Upper lobe of right lung (tissue), 1 donor: ENCODE measurements at regions not wholly inside any gene's neighbourhood (a gene's known extent, or its start where the extent isn't known, plus 50 kb on each side); places are given as distances from the start of the nearest gene placed in this dataset.

Experiments used
- ATAC-seq: fragments of 200-7000 bp; cut with Tn5 transposase; one replicate; pipeline ENCODE4 v1.9.1; 2020; ENCODE audit warnings: mild to moderate bottlenecking, moderate library complexity
- DNase-seq: peaks from one replicate; pipeline ENCODE4 v3.0.0-alpha.2; 2020
- H3K27ac ChIP-seq: fragments of 200-600 bp; one replicate; pipeline ENCODE4 v1.8.0; 2022
- H3K27me3 ChIP-seq: fragments of 200-600 bp; one replicate; pipeline ENCODE4 v1.8.0; 2022; ENCODE audit warnings: mild to moderate bottlenecking
- H3K36me3 ChIP-seq: fragments of 200-600 bp; one replicate; pipeline ENCODE4 v1.8.0; 2022
- H3K4me1 ChIP-seq: fragments of 200-600 bp; one replicate; pipeline ENCODE4 v1.8.0; 2022
- H3K4me3 ChIP-seq: fragments of 200-600 bp; one replicate; pipeline ENCODE4 v1.8.0; 2022; ENCODE audit warnings: mild to moderate bottlenecking
- H3K9me3 ChIP-seq: fragments of 200-600 bp; one replicate; pipeline ENCODE4 v1.8.0; 2022
- intact Hi-C: fragments of 100-400 bp; cut with DNase I; formaldehyde crosslinking; loops from one replicate; pipeline ENCODE4 v1.11.0; 2022
- TF ChIP-seq, protein P1 (sequence below): fragments of 200-600 bp; IDR thresholded peaks from one replicate; pipeline ENCODE4 v1.8.0; 2022; ENCODE audit warnings: antibody characterized with exemption
- donor health status: DM: no; HTN: yes; CAD: no; lungs with severe emphysema.

DNA sequence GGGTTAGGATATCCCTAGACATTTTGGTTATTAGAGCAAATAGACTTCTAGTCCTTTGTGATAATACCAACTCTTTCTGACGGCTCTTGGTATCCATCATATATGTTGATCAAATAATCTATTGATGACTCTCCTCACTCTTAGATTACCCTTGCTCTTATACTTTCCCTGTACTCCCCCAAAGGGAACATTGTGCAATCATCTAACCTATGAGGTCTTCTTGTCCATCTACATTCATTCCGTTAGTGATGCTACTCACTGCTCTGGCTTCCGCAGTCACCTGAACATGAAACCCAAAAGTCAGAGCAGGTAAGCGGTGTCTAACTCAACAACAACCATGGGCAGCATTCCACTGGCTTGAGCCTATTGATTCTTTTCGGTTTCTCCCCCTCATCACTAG, 223.7 kb upstream of the SALL1 start:
- no peak for ATAC-seq
- intact Hi-C loops = no loop called here

DNA sequence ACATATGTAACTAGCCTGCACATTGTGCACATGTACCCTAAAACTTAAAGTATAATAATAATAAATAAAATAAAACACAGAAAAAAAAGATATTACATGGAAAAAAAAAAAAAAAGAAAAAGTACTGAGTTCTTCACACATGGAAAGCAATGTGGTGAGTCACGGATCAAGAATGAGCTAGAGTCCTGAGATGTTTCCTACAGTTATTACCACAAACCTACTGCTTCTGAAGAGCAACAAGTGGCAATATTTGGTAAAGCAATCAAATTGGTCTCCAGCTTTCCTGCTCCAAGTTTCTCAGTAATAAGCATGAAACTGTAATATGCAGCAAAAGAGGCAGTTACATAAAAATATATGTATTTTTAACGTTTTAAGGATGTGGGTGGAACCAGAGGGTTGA, 223.3 kb upstream of the SALL1 start:
- TF ChIP-seq, protein P1, sequence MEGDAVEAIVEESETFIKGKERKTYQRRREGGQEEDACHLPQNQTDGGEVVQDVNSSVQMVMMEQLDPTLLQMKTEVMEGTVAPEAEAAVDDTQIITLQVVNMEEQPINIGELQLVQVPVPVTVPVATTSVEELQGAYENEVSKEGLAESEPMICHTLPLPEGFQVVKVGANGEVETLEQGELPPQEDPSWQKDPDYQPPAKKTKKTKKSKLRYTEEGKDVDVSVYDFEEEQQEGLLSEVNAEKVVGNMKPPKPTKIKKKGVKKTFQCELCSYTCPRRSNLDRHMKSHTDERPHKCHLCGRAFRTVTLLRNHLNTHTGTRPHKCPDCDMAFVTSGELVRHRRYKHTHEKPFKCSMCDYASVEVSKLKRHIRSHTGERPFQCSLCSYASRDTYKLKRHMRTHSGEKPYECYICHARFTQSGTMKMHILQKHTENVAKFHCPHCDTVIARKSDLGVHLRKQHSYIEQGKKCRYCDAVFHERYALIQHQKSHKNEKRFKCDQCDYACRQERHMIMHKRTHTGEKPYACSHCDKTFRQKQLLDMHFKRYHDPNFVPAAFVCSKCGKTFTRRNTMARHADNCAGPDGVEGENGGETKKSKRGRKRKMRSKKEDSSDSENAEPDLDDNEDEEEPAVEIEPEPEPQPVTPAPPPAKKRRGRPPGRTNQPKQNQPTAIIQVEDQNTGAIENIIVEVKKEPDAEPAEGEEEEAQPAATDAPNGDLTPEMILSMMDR = no peak
- Histone ChIP-seq H3K4me3 (no peak overlapping the region), H3K4me1 (no peaks in the 10 kb centered on the region), H3K27me3 (no peaks in the 10 kb centered on the region), H3K36me3 (no peaks in the 10 kb centered on the region), H3K9me3 (no peaks in the 10 kb centered on the region), H3K27ac (no peak overlapping the region)
- ATAC-seq (no peak), DNase-seq (no peak)
- intact Hi-C loops = no loop called here

More for the DNA sequence above, 223.7 kb upstream of the SALL1 start:
- DNase-seq = no peak
- Histone ChIP-seq H3K9me3 (no peaks in the 10 kb centered on the region), H3K4me3 (no peak overlapping the region), H3K27me3 (no peaks in the 10 kb centered on the region), H3K27ac (no peak overlapping the region), H3K4me1 (no peaks in the 10 kb centered on the region), H3K36me3 (no peaks in the 10 kb centered on the region)
- TF ChIP-seq, protein P1 = no peak

DNA sequence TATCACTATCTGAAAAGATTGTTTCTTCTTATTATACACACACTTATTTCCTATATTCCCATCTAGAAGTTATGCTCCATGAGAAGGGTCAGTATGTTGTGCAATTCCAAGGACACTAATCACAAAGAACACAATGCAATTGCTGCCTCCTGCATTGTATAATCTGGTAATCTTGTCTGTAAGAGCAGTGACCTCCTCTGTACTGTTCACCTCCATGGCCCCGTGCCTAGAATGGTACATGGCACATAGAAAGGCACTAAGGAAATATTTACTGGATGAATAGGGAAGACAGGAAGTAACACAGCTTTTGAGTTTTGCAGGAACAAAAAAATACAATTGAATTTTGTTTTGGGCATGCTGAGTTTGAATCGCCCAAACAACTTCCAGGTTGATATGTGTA, 214.6 kb upstream of the SALL1 start:
- ATAC-seq = no peak
- no peak overlapping the region for H3K4me3 ChIP-seq
- H3K27me3 ChIP-seq = no peaks in the 10 kb centered on the region
- TF ChIP-seq, protein P1 = no peak
- H3K4me1 ChIP-seq = no peaks in the 10 kb centered on the region
- H3K27ac ChIP-seq = no peak overlapping the region
- intact Hi-C loops = no loop called here
- no peaks in the 10 kb centered on the region for H3K36me3 ChIP-seq
- H3K9me3 ChIP-seq = no peaks in the 10 kb centered on the region
- DNase-seq = no peak

DNA sequence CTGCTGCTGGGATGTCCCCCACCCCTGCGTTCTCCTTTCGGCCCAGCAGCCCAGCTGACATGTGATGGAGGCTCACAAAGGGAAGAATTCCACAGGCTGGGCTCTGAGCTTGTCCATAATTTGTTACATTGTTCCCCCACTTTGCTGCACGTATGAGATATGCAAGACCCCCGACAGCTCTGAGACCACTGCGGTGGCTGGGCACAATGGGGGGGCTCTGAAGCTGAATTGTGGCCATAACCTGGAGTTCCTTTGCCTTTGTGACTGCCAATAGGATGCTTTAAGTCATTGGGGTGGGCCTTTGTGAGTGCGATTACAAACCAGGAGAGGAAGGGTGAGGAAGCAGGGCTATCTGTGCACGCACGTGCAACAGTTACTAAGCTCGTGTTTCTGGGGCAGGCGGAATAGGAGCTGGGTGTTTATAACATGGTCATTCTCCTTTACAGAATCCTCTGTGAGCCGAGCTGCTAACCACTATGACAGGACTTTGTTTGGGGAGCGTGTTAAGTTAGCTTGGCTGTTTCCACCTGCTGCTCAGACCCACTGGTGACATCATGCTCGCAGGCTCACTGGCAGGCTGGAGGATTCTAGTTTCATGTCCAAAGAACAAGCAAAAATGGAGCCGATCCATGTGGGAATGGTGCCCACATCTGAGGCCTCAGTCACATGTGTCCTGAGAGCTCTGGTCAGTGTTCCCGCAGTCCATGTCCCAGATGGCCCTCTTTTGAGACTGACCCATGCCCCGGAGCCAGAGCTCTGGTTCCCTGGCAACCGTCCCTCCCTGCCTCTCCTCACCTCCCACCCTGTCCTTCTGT, 208.3 kb upstream of the SALL1 start:
- DNase-seq = no peak
- TF ChIP-seq, protein P1 = no peak

DNA sequence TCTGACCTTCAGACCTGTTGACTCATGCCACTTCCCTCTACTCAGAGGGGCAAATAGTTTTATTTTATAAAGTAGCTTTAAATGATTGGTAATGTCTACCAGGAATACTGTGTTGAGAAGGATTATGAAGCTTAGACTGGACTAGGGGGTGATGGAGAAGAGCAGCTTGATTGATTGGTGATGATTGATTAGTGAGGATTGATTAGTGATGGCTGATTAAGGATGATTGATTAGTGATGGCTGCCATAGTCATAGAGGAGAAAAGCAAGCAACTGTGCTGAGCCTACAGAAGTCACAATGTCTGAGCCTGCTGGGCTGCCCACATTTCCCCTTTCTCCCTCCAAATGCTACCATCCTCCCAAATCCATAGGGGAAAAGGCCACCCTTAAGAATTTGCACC, 206.8 kb upstream of the SALL1 start:
- Histone ChIP-seq H3K4me1 (no peaks in the 10 kb centered on the region), H3K4me3 (no peak overlapping the region), H3K9me3 (no peaks in the 10 kb centered on the region), H3K36me3 (no peaks in the 10 kb centered on the region), H3K27me3 (no peaks in the 10 kb centered on the region), H3K27ac (no peak overlapping the region)
- TF ChIP-seq, protein P1 = no peak
- intact Hi-C loops = no loop called here
- DNase-seq (no peak), ATAC-seq (no peak)

More for the DNA sequence above, 208.3 kb upstream of the SALL1 start:
- no peak for ATAC-seq
- Histone ChIP-seq H3K4me1 (no peaks in the 10 kb centered on the region), H3K9me3 (no peaks in the 10 kb centered on the region), H3K4me3 (no peak overlapping the region), H3K27ac (no peak overlapping the region), H3K27me3 (no peaks in the 10 kb centered on the region), H3K36me3 (no peaks in the 10 kb centered on the region)
- intact Hi-C loops = no loop called here
